Activated naive CD4-positive, alpha-beta T cell treated with anti-CD3 and anti-CD28 coated beads, Interleukin-2, amount 50 U/mL, for 16 hours (primary cell): ENCODE measurements at regions not wholly inside any gene's neighbourhood (a gene's known extent, or its start where the extent isn't known, plus 50 kb on each side); places are given as distances from the start of the nearest gene placed in this dataset.

Experiments
- DNase-seq: peaks from one replicate; pipeline ENCODE4 v3.0.0-alpha.2; 2020

- no peak for DNase-seq
Measured at GRCh38 chr12:92459850-92460249, 242.9 kb upstream of the PLEKHG7 start.

- no peak for DNase-seq
Measured at GRCh38 chr12:92458996-92459395, 243.8 kb upstream of the PLEKHG7 start.

- no peak for DNase-seq
Measured at GRCh38 chr12:92457458-92458180, 245.2 kb upstream of the PLEKHG7 start.

- DNase-seq, result no peak
Measured at GRCh38 chr12:92452763-92453162, 250.0 kb upstream of the PLEKHG7 start.

- DNase-seq, result no peak
Measured at GRCh38 chr12:92446083-92446460, 256.7 kb upstream of the PLEKHG7 start.

- DNase-seq, result no peak
Measured at GRCh38 chr12:92445253-92446082, 257.3 kb upstream of the PLEKHG7 start.

DNA sequence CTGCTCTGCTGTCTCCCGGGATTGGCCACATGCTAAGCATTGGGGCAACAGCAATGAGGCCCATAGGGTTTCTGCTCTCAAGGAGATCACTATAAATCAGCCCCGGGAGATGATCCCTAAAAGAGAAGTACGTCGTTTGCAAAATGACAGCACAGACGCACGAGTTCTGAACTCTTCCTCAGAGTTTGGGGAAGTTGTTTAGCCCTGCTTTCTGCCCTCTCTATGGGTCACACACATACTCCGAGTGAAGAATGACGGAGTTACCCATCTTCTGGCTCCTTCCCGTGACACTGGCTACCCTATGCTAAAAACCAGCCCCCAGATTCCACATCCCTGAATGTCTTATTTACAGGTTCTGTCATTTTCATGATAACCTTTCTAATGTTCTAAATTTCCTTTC is 258.0 kb upstream of the PLEKHG7 start:
- no peak for DNase-seq

- no peak for DNase-seq
Measured at GRCh38 chr12:92442782-92443181, 260.0 kb upstream of the PLEKHG7 start.

DNA sequence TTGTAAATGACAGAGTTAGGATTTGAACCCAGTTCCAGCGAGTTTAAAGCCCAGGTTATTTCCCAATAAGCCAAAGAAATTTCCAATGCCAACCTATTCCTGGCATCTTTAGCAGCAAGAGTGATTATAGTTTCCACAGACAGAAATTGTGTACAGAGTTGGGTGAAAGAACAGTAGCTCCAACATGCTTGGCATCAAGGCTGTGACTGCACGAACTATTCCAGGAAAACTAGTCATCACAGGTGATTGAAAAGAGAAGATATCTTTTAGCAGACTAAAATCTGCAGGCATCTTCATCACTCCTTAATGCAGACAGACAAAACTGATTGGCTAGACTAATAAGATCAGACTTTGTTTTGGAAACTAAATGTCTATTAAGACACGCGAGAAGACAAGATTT is 262.7 kb upstream of the PLEKHG7 start:
- DNase-seq, result no peak

DNA sequence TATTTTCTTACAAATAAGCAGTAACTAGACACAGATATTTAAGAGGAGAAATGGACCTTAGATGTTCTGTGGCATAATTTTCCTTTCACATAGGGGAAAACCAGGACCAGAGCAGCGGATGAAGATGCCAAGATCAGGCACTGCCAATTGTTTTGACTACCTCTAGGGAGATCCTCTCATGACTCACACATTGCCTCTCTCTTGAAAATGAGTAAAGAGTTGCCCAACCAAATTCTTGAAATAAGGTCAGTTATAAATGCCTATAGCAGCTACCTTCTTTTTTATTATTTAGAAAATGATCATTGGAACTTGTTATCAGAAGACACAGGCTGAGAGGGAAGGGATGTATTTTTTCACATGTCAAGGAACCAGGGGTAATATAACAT is 263.4 kb upstream of the PLEKHG7 start:
- no peak for DNase-seq

DNA sequence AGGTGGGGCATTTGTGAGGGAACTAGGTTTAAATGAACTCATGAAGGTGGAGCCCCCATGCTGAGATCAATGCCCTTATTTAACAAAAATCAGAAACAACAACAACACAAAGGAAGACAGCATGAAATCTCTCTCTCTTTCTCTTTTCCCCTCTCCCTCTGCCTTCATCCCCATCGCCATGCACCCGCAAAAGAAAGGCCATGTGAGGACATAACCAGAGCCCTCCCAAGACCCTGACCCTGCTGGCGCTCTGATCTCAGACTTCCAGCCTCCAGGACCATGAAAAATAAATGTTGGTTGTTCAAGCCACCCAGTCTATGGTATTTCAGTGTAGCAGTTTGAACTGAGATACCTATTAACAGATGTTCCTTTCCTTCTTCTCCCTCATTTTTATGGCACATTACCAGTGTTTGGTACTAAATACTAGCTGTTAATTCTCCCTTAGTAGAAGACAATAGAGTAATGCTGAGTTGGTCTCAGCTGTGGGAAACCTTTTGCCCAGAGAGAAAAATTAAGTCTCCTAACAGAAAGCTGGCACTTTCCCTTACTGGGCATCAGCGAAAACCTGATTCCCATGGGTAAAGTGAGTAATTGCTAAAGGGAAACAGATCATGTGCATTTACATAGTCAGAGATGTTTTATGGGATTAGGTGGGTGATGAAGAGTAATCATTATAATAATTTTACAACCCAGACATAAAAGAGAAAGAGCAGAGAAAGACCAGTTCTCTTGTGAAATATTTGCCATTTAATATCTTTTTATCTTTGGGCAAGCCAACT is 264.0 kb upstream of the PLEKHG7 start:
- DNase-seq, result no peak

- DNase-seq, result no peak
Measured at GRCh38 chr12:92437452-92437851, 265.3 kb upstream of the PLEKHG7 start.

- no peak for DNase-seq
Measured at GRCh38 chr12:92436856-92437255, 265.9 kb upstream of the PLEKHG7 start.

GRCh38 chr12:92434607-92435025 is 268.2 kb upstream of the PLEKHG7 start:
- no peak for DNase-seq

DNA sequence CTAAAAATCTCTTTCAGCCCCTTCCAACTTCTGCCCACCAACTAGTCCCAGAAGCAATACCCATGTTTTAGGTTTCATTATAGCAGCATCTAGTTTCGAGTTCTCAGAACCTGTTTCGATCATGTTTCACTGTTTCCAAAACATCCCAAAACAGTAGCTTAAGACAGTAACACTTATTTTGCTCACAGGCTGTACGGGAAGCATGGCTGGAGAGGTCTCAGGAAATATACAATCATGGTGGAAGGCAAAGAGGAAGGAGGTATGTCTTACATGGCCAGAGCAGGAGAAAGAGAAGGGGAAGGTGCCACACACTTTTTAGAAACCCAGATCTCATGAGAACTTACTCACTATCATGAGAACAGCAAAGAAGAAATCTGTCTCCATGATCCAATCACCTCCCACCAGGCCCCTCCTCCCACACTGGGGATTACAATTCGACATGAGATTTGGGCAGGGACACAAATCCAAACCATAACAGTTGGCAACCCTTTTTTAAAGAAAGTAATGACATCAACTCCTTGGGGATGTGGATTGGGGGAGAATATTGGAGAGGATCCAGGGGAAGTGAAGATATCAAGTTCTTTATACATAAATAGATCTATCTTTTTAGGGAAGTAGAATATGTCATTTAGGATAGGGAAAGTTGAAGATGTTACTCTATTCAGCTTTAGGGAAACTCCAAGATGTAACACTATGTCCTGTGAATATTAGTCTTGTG is 269.9 kb upstream of the PLEKHG7 start:
- no peak for DNase-seq

GRCh38 chr12:92431146-92431545 is 271.6 kb upstream of the PLEKHG7 start:
- no peak for DNase-seq

- no peak for DNase-seq
Measured at GRCh38 chr12:92426332-92426731, 276.5 kb upstream of the PLEKHG7 start.

DNA sequence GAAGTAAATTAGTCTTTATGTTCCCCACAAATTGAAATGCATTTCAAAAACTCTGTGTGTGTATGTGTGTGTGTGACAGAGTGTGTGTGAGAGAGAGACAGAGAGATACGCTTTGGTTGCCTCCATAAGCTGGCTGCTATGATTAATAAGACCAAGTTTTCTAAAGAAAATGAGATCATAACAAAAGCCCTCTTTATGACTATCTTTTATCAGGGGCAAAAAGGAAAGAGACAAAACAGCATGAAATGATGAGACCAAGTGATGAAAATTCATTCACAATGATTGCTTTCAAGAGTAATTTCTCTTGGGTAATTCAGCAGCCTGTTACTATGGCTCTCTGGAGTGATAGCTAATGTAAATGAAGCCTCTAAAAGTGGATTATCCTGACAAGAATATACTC is 277.6 kb upstream of the PLEKHG7 start:
- no peak for DNase-seq

GRCh38 chr12:92424338-92424737 is 278.5 kb upstream of the PLEKHG7 start:
- DNase-seq, result no peak

- no peak for DNase-seq
Measured at GRCh38 chr12:92421701-92422100, 276.1 kb upstream of the BTG1 start.

GRCh38 chr12:92421042-92421441 is 275.4 kb upstream of the BTG1 start:
- DNase-seq, result no peak

GRCh38 chr12:92419201-92419600 is 273.6 kb upstream of the BTG1 start:
- no peak for DNase-seq

- no peak for DNase-seq
Measured at GRCh38 chr12:92418381-92418780, 272.7 kb upstream of the BTG1 start.
